PFSK-1 (cell line): ENCODE measurements at regions not wholly inside any gene's neighbourhood (a gene's known extent, or its start where the extent isn't known, plus 50 kb on each side); places are given as distances from the start of the nearest gene placed in this dataset.

Experiments used
- POLR2AphosphoS5 ChIP-seq: IDR thresholded peaks from 2 replicates; pipeline ENCODE4 v1.6.1; 2012; ENCODE audit warnings: low read depth, mild to moderate bottlenecking, control low read depth, low read length, moderate library complexity
- TAF1 ChIP-seq: IDR thresholded peaks from 2 replicates; pipeline ENCODE4 v1.6.1; 2012; ENCODE audit warnings: low read length, control low read depth, borderline replicate concordance; ENCODE audit not compliant: insufficient read depth
- TF ChIP-seq, protein P1 (sequence below), 2 experiments: IDR thresholded peaks; 2 replicates each; pipeline versions ENCODE4 v1.6.1 to v1.8.0; 2011 to 2012; ENCODE audit warnings: low read depth in 2 of 2, low read length in 2 of 2, control low read depth in 1 of 2, inconsistent platforms in 1 of 2, mild to moderate bottlenecking in 1 of 2, moderate library complexity in 1 of 2; ENCODE audit not compliant: insufficient read depth in 1 of 2

DNA sequence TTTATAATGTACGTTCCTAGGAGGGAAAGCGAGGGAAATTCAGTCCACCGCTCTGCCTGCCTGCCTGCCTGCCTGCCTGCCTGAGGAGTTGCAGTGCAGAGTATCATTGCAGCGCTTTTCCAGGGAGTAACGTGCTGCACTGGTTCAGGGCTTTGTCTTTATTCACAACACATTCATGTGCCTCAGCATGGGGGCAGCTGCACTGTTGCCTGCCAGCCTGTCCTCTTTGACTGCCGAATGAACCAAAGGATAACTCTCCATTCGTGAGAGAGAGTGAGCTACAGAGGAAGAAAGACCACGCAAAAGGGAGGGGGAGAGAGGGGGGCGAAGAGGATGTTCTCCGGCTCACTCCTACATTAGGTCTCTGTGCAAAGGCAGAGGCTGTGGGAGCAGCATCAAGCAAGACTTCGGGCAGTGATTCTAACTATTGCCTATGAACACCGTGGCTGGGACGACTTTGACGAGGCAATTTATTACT is 791.2 kb downstream of the MAT2B start:
- TF ChIP-seq, protein P1, sequence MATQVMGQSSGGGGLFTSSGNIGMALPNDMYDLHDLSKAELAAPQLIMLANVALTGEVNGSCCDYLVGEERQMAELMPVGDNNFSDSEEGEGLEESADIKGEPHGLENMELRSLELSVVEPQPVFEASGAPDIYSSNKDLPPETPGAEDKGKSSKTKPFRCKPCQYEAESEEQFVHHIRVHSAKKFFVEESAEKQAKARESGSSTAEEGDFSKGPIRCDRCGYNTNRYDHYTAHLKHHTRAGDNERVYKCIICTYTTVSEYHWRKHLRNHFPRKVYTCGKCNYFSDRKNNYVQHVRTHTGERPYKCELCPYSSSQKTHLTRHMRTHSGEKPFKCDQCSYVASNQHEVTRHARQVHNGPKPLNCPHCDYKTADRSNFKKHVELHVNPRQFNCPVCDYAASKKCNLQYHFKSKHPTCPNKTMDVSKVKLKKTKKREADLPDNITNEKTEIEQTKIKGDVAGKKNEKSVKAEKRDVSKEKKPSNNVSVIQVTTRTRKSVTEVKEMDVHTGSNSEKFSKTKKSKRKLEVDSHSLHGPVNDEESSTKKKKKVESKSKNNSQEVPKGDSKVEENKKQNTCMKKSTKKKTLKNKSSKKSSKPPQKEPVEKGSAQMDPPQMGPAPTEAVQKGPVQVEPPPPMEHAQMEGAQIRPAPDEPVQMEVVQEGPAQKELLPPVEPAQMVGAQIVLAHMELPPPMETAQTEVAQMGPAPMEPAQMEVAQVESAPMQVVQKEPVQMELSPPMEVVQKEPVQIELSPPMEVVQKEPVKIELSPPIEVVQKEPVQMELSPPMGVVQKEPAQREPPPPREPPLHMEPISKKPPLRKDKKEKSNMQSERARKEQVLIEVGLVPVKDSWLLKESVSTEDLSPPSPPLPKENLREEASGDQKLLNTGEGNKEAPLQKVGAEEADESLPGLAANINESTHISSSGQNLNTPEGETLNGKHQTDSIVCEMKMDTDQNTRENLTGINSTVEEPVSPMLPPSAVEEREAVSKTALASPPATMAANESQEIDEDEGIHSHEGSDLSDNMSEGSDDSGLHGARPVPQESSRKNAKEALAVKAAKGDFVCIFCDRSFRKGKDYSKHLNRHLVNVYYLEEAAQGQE (IDR thresholded peaks at IDR 0.05; ENCODE audit: insufficient read depth in 1 of 2, low read depth in 2 of 2, low read length in 2 of 2), result no peak
- no peak for TF ChIP-seq TAF1
- no peak for TF ChIP-seq POLR2AphosphoS5
